ENCODE measurements at regions not wholly inside any gene's neighbourhood (a gene's known extent, or its start where the extent isn't known, plus 50 kb on each side); places are given as distances from the start of the nearest gene placed in this dataset.

GRCh38 chr6:81822568-81822967 is 70.1 kb upstream of the TENT5A start:
- Histone ChIP-seq H3K27me3 (ENCODE audit: insufficient read depth, low read length) (no peaks in the 10 kb centered on the region), H3K4me1 (ENCODE audit: insufficient read depth, low read length) (no peaks in the 10 kb centered on the region), H4K20me1 (ENCODE audit: insufficient read depth, low read length) (no peaks in the 10 kb centered on the region), H3K9me3 (ENCODE audit: low read depth, low read length) (no peaks in the 10 kb centered on the region), H3K79me2 (ENCODE audit: insufficient read depth, low read length) (no peaks in the 10 kb centered on the region), H3K4me2 (ENCODE audit: insufficient read depth, low read length) (no peak overlapping the region), H3K36me3 (ENCODE audit: insufficient read depth, low read length) (no peaks in the 10 kb centered on the region), H3K27ac (ENCODE audit: low read depth, low read length) (no peak overlapping the region), H2AFZ (ENCODE audit: low read length) (no peak overlapping the region), H3K4me3 (ENCODE audit: insufficient read depth, low read length) (no peak overlapping the region)
- no peak for TF ChIP-seq CTCF (IDR thresholded peaks at IDR 0.05; ENCODE audit: extremely low read depth, low read depth, low read length)
- no peak for DNase-seq (ENCODE audit: insufficient read length, low spot score, missing footprints)

- H3K9me3 ChIP-seq (ENCODE audit: low read depth, low read length): no peaks in the 10 kb centered on the region
- no peaks in the 10 kb centered on the region for H4K20me1 ChIP-seq (ENCODE audit: insufficient read depth, low read length)
- no peaks in the 10 kb centered on the region for H3K79me2 ChIP-seq (ENCODE audit: insufficient read depth, low read length)
- H3K4me2 ChIP-seq (ENCODE audit: insufficient read depth, low read length): no peak overlapping the region
- no peak for DNase-seq (ENCODE audit: insufficient read length, low spot score, missing footprints)
- no peak overlapping the region for H3K4me3 ChIP-seq (ENCODE audit: insufficient read depth, low read length)
- no peaks in the 10 kb centered on the region for H3K36me3 ChIP-seq (ENCODE audit: insufficient read depth, low read length)
- TF ChIP-seq CTCF (IDR thresholded peaks at IDR 0.05; ENCODE audit: extremely low read depth, low read depth, low read length): no peak
- H2AFZ ChIP-seq (ENCODE audit: low read length): no peak overlapping the region
- H3K27me3 ChIP-seq (ENCODE audit: insufficient read depth, low read length): no peaks in the 10 kb centered on the region
- no peaks in the 10 kb centered on the region for H3K4me1 ChIP-seq (ENCODE audit: insufficient read depth, low read length)
- no peak overlapping the region for H3K27ac ChIP-seq (ENCODE audit: low read depth, low read length)
These were observed 69.0 kb upstream of the TENT5A start for GRCh38 chr6:81821449-81821848.

- Histone ChIP-seq H3K27ac (ENCODE audit: low read depth, low read length) (no peak overlapping the region), H3K79me2 (ENCODE audit: insufficient read depth, low read length) (no peaks in the 10 kb centered on the region), H3K4me2 (ENCODE audit: insufficient read depth, low read length) (no peak overlapping the region), H4K20me1 (ENCODE audit: insufficient read depth, low read length) (no peaks in the 10 kb centered on the region), H3K27me3 (ENCODE audit: insufficient read depth, low read length) (no peaks in the 10 kb centered on the region), H3K36me3 (ENCODE audit: insufficient read depth, low read length) (no peaks in the 10 kb centered on the region), H3K4me3 (ENCODE audit: insufficient read depth, low read length) (no peak overlapping the region), H3K9me3 (ENCODE audit: low read depth, low read length) (no peaks in the 10 kb centered on the region), H2AFZ (ENCODE audit: low read length) (peak overlapping the region; percentile 15), H3K4me1 (ENCODE audit: insufficient read depth, low read length) (no peaks in the 10 kb centered on the region)
- TF ChIP-seq CTCF (IDR thresholded peaks at IDR 0.05; ENCODE audit: extremely low read depth, low read depth, low read length): no peak
- DNase-seq (ENCODE audit: insufficient read length, low spot score, missing footprints): no peak
These were observed 68.5 kb upstream of the TENT5A start for GRCh38 chr6:81820980-81821379.

- no peaks in the 10 kb centered on the region for H3K4me1 ChIP-seq (ENCODE audit: insufficient read depth, low read length)
- no peaks in the 10 kb centered on the region for H3K9me3 ChIP-seq (ENCODE audit: low read depth, low read length)
- H3K36me3 ChIP-seq (ENCODE audit: insufficient read depth, low read length): no peaks in the 10 kb centered on the region
- no peaks in the 10 kb centered on the region for H3K79me2 ChIP-seq (ENCODE audit: insufficient read depth, low read length)
- no peak overlapping the region for H3K4me3 ChIP-seq (ENCODE audit: insufficient read depth, low read length)
- no peak for DNase-seq (ENCODE audit: insufficient read length, low spot score, missing footprints)
- TF ChIP-seq CTCF (IDR thresholded peaks at IDR 0.05; ENCODE audit: extremely low read depth, low read depth, low read length): no peak
- H3K4me2 ChIP-seq (ENCODE audit: insufficient read depth, low read length): no peak overlapping the region
- no peaks in the 10 kb centered on the region for H4K20me1 ChIP-seq (ENCODE audit: insufficient read depth, low read length)
- H3K27ac ChIP-seq (ENCODE audit: low read depth, low read length): no peak overlapping the region
- no peaks in the 10 kb centered on the region for H3K27me3 ChIP-seq (ENCODE audit: insufficient read depth, low read length)
- no peak overlapping the region for H2AFZ ChIP-seq (ENCODE audit: low read length)
These were observed 67.9 kb upstream of the TENT5A start for GRCh38 chr6:81820422-81820821.

Data from osteoblast (primary cell).